GM18868 (cell line): ENCODE measurements at regions not wholly inside any gene's neighbourhood (a gene's known extent, or its start where the extent isn't known, plus 50 kb on each side); places are given as distances from the start of the nearest gene placed in this dataset.
"Not testable (repeated sequence)": the region's sequence is repeated elsewhere in the genome, so short reads cannot be mapped to it uniquely, and the experiment has no call there.

Experiments used
- ATAC-seq: cut with Tn5 transposase; IDR thresholded peaks from one replicate; pipeline ENCODE4 v1.9.1; 2021; ENCODE audit warnings: mild to moderate bottlenecking, moderate library complexity; ENCODE audit not compliant: unreplicated experiment

- no peak for ATAC-seq
These were observed 433.0 kb upstream of the RUNX1 start for GRCh38 chr21:35482096-35482495.

- no peak for ATAC-seq
These were observed 431.9 kb upstream of the RUNX1 start for GRCh38 chr21:35481005-35481404.

- ATAC-seq: no peak
These were observed 430.4 kb upstream of the RUNX1 start for GRCh38 chr21:35479529-35479928.

- no peak for ATAC-seq
These were observed 430.0 kb upstream of the RUNX1 start for GRCh38 chr21:35479065-35479448.

- no peak for ATAC-seq
These were observed 429.3 kb upstream of the RUNX1 start for GRCh38 chr21:35478161-35479064.

GRCh38 chr21:35477622-35478021 is 428.5 kb upstream of the RUNX1 start:
- ATAC-seq: no peak

- ATAC-seq: no peak
These were observed 427.7 kb upstream of the RUNX1 start for GRCh38 chr21:35476621-35477395.

- no peak for ATAC-seq
These were observed 426.7 kb upstream of the RUNX1 start for GRCh38 chr21:35475762-35476161.

- ATAC-seq: no peak
These were observed 425.9 kb upstream of the RUNX1 start for GRCh38 chr21:35475009-35475408.

GRCh38 chr21:35473496-35473895 is 424.4 kb upstream of the RUNX1 start:
- no peak for ATAC-seq

- no peak for ATAC-seq
These were observed 421.4 kb upstream of the RUNX1 start for GRCh38 chr21:35470522-35470921.

- no peak for ATAC-seq
These were observed 420.4 kb upstream of the RUNX1 start for GRCh38 chr21:35469498-35469897.

GRCh38 chr21:35468991-35469390 is 419.9 kb upstream of the RUNX1 start:
- ATAC-seq: no peak

- ATAC-seq: no peak
These were observed 418.5 kb upstream of the RUNX1 start for GRCh38 chr21:35467566-35467965.

- ATAC-seq: not testable (repeated sequence)
These were observed 417.6 kb upstream of the RUNX1 start for GRCh38 chr21:35466681-35467080.

GRCh38 chr21:35465741-35466140 is 416.6 kb upstream of the RUNX1 start:
- no peak for ATAC-seq

- no peak for ATAC-seq
These were observed 412.6 kb upstream of the RUNX1 start for GRCh38 chr21:35461700-35462099.

- no peak for ATAC-seq
These were observed 411.3 kb upstream of the RUNX1 start for GRCh38 chr21:35460441-35460840.

- no peak for ATAC-seq
These were observed 409.3 kb upstream of the RUNX1 start for GRCh38 chr21:35458405-35458804.

- no peak for ATAC-seq
These were observed 408.1 kb upstream of the RUNX1 start for GRCh38 chr21:35457097-35457804.

GRCh38 chr21:35451276-35451675 is 402.2 kb upstream of the RUNX1 start:
- ATAC-seq: no peak
